Stimulated activated CD8-positive, alpha-beta memory T cell treated with anti-CD3 and anti-CD28 coated beads, Interleukin-7, amount 100 ng/mL, for 4 hours (primary cell): ENCODE measurements at regions not wholly inside any gene's neighbourhood (a gene's known extent, or its start where the extent isn't known, plus 50 kb on each side); places are given as distances from the start of the nearest gene placed in this dataset.

ENCODE experiments used
- DNase-seq, 2 donors: peaks; one replicate each; pipeline ENCODE4 v3.0.0-alpha.2; 2020; ENCODE audit warnings: low read depth in 2 of 2

DNA sequence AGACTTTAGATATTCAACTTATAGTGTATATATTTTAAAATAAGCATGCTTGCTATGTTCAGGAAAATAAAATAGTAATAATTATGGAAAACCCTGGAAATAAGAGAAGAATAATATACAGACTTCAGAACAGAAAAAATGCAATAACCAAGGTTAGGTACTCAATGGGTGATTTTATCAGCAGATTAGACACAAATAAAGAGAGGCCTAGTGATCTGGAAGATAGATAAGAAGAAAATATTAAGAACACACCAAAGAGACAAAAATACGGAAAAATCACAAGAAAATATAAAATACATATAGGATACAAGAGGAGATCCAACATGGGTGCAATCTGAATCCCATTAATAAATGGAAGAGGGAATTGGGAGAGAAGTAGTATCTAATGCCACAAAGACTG is 1348.5 kb upstream of the WWC1 start:
- DNase-seq: no peak

DNA sequence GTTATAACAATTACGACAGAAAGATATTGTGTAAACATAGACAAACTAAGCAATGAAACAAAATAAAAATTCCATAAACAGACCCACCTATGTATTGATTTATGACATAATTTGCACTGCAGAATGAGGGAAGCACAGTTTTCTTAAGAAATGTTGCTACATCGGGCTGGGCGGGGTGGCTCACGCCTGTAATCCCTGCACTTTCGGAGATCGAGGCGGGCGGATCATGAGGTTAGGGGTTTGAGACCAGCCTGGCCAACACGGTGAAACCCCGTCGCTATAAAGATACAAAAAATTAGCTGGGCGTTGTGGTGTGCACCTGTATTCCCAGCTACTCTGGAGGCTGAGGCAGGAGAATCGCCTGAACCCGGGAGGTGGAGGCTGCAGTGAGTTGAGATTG is 1344.4 kb upstream of the WWC1 start:
- no peak for DNase-seq

DNA sequence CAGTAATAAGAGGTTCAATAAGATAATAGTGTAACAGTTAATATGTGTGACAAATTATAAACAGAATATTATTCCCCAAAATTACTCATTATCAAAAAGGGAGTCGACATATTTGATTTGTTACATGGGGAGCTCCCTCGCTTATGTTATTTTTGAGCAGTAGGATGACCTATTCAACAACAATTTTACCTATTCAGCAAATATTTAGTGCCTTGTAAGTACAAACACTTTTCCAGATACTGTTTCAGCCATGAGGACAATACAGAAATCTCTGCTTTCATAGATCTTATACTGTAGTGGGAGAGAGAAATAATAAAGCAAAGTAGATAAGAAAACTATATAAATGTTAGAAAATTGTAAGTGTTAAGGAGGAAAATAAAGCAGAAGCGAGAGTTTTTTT is 1342.8 kb upstream of the WWC1 start:
- DNase-seq: no peak

DNA sequence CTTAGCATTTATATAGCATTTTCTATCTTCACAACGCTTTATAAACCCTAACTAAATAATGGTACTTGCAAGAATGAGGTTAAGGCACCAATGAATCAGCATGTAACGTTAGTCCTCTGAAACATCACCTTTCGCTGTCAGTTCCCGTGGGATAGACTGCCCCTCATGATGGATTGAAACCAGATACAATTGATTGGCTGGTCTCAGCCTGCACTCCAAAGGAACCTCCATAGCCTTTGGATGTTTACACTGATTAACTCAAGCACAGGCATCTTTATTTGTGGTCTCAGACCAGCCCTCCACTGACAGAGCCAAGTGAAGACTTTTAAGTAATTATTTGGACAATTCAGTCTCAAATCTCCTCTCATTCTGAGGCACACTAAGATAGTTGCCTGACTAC is 1339.4 kb upstream of the WWC1 start:
- no peak for DNase-seq

DNA sequence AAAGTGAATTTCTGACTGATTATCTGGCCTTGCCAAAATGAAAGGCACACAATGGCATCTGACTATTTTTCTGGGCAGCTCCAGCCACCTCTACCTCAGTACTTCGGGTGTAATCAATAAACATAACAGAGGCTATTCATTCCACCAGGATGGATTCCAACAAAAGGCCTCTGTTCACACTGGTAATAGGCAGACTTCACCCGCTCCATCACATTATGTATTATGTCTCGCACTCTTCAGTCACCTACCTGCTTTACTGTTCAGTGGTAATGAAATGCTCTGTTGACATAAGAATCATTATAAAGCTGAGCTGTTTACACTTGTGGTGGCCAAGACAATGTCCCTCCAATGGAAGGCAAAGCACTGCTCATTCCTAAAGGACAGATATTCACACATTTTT is 1333.7 kb upstream of the WWC1 start:
- no peak for DNase-seq

DNA sequence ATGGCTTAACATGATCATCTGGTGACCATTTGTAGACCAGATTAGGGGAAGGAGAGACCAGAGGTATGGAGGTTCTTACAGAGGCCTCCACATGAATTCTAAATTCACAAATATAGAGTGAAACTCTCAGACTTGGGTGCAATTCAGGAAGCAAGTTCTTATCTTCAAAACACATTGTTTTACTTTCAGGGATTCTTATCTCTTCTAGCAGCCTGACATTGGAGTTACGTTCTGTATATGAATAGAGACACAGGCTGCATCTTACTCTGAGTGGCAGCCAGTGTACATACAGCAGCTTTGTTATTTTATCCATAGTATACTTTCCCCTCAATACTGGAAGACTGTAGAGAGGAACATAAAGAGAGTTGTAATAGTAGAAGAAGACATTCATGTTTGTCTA is 1331.7 kb upstream of the WWC1 start:
- no peak for DNase-seq

DNA sequence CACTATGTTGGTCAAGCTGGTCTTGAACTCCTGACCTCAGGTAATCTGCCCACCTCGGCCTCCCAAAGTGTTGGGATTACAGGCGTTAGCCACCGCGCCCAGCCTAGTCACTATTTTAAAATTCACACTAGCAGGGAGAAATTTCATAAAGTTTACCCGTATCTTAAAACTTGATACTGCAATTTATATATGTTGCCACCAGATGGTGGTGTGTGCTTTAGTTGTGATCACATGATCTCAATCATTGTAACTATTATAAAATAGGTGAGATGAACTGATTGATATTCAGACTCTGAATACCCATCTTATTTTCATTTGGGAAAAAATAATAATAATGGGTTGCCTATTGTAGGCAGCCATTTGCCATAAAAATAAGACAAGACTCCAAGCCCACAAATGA is 1330.4 kb upstream of the WWC1 start:
- no peak for DNase-seq

DNA sequence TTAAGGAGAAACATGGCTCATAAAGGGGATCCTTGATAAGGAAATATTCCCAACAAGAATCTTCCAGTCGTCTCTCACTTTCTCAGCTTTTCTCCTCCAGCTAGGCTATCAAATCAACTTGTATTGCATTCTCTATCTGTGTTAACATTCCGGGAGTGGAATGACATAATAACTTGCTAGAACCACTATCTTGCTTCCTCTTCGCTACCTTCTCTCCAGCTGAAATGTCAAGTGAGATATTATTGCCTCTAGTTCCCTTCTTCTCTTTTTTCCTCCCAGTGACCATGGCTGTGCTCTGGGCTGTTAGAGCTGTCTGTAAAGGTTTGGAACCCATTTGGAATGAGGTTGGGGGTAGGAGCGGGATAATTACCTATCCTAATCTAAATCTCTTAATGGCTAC is 1329.5 kb upstream of the WWC1 start:
- no peak for DNase-seq

DNA sequence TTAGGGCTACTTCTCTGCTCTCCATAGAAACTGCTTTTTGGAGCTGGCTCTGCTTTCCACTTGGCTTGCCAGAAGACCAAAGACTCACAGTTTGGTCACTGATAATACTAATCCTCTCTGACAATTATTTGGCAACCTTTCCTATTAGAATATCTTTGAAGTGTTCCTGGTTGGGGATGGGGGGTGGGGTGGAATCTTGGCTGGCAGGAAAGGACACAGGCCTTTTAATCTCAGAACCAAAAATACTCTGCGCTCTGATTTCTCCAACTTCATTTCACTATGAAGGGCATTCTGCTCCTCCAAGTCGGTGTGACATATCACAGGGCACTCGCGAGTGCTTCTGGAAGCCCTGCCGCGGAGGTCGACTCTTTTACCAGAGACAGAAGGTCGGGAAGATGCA is 1329.0 kb upstream of the WWC1 start:
- DNase-seq: no peak

DNA sequence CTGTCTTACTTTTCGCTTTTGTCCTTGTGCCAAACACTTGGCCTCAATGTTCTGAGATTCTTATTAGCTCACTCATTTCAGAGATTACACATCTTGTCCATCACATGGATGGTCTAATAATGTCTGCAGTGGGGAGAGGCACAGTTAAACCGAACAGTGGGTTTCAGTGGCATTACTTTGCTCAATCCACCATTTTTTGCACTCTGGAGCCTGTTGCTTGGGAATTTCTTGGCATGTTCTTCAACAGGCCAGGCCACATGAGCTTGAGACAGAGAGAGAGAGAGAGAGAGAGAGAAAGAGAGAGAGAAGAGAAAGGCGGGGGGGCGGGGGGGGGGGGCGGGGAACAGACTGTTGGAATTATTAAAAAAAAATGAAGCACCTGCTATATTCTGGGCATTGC is 1327.8 kb upstream of the WWC1 start:
- no peak for DNase-seq

DNA sequence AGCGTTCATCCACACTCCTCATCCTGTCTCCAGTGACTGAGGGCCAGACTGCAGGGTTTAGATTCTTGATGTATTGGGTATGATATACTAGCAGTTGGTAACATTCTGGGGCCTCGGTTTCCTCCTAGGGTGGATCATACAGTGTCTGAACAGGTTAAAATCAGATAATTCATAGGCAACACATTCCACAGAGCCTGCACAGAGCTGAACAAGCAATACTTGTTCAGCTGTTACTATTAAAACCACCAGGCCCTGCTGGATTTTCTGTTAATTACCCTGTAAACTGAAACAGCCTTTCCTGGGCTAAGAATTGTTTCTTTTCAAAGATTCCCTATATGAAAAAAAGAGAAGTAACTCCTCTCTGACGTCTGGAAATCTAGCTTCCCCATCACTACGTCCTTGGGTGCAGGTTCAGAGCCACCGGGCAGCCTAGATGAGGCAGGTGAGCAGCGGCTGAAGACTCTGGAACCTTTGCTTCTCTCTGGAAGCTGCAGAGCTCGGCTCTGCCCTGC is 1313.5 kb upstream of the WWC1 start:
- no peak for DNase-seq

DNA sequence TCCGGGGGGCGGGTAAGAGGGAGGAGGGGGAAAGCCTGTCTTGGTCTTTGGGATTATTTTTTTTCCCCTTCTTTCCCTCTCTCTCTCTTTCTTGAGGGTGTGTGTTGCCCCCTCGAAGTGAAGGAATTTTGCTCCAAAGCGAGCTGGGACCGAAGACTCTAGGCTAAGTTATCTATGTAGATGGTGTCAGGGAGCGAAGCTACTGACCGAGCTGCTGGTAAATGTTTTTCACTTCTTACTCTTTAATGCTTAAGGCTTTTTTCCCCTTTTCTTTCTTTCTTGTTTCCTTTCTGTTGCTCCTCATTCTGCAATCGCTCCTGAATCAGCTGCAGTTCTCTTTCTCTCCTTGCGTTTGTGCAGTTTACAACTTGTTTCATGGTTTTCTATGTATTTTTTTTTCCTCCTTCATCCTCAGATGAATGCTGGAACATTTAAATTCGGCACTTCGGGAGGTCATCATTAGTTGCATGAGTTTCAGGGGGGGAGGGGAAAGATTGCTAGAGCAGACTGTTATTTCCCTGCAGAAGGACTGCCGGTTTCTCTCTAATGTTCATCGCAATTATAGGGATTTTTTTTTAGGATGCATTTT is 1312.0 kb upstream of the WWC1 start:
- DNase-seq: no peak

DNA sequence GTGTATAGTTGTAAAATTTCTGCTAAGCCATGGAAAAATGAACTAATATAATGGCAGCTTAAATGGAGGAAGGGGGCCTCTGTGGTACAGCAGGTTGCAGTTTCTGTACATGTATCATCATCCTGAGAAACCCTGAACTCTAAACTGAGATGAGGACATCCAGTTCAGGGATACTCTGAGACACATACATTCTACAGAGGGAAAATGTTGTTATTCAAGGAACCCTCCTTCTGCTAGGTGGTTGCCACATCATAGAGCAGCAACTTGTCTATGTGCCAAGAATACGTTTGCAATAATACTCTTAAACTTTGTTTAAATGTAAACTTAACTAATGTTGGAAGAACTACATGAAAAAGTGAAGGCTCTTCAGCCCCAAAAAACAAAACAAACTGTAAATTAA is 1310.8 kb upstream of the WWC1 start:
- no peak for DNase-seq

DNA sequence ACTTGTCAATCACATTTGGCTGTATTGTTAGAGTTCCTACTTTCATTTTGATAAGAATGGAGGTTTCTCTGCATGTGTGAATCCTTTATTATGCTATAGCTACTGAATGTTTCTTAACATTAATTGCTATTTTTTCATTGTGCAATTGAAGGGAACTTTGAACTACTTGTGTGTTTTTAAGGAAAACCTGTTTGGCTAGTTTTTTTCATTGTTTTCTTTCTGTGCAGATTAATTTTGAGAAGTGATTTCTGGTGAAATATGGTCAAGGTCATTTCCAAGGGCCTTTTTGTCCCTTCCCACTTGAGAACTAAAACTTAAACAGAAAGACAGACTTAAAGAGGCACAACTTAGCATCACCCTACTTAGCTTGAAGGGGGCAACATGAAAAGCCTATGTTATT is 1309.2 kb upstream of the WWC1 start:
- no peak for DNase-seq

DNA sequence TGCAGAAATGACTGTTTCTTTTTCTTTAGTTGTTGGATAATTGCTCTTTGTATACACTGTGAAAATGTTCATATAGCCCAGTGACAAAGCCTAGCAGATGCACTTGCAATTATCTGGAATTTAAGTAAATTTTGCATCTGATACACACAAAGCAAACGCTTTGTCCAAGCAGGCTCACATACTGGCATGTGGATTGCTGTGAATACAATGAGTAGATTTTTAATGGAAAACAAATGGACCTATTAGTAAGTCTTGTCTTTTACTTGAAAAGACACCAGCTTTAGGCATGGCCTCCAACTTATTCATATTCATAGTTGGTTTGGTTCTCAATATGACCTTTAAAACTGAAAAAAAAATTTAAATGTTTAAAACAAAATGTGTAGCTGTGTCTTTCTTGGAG is 1299.8 kb upstream of the WWC1 start:
- no peak for DNase-seq

DNA sequence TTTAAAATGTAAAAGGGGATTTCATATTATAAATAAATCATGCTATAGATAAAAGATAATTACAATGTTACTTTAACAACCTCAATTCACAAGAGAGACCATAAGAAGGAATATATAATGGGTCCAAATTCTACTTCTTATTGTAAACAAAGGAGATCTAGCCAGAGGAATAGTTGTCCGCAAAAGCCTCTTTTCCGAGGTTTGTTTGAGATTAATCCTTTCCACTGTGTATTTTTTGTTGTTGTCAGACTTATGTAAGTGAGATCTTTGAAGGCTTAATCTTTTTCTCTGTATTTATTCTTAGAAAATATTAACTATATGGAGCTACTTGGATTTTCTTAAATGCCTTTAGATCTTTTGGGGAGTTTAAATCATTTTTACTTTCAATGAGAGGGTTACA is 1299.3 kb upstream of the WWC1 start:
- DNase-seq: no peak

DNA sequence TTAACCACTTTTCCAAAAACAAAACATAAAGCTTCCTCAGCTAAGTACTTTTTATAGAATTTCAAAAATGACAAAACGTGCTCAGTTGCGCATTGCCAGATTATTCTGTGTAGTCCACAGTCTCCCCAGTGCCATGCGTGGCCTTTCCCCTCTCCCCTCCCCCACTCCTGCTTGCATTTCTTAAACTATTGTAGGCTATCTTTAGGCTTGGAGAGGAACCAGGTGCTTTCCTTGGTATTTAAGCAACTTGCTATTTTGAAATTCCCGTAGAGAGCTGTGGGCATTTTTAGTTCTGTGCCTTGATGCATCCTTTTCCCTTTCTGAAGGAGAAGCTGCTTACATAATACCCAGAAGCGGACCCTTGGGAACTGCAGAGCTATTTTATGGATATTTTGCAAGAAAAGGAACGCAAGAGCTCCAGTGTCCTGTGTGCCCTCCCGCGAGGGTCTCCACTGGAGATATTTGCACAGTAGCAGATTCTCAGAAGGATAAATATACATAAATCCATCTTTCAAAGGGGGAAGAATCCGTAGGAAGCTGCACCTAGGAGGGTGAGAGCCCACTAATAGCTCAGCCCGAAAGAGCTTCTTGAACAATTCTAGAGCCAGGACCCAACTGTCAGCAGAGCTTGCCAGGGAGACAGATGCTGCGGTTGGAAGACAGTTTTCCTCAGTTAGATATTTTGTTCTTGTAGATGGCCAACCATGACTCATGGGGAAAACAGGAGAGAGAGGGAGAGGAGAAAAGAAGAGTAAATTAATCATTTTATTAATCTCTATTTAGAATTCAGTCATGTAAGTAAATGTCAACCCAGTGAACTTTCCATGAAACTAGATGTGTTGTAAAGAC is 1298.3 kb upstream of the WWC1 start:
- no peak for DNase-seq

DNA sequence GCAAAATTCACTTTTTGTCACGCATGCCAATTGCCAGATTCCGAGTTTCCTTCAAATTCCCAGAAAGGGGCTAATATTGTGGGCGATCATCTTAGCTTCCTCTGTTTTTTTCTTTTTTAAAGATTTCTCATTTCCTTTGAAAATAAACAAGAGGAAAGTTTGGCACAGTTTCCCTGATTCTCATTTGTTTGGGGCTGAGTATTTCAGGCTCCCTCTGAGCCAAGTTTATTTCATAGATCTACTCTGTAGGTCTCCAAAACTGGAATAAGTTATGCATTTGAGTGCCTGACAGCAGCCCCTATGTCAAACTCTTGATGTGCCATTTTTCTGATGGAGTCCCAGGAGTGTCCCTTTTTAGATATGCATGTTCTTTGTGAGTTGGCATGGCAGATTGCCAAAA is 1297.2 kb upstream of the WWC1 start:
- no peak for DNase-seq

DNA sequence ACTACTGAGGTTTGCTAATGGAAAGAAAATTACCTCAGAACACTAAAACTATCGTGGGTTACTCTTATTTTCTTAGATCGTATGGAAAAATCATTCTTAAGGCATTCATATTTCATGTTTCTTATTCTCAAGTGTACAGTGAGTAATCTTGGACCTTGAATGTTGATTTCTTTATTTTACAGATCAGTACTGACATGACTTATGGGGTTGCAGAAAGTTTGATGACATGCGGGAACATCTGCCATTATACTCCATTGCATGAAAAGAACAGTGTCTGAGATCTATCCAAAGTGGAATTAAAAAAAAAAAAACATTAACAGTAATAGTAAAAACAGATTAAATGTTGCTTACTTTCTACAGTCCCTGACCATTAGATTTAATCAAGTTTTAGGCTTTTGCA is 1290.2 kb upstream of the WWC1 start:
- no peak for DNase-seq

DNA sequence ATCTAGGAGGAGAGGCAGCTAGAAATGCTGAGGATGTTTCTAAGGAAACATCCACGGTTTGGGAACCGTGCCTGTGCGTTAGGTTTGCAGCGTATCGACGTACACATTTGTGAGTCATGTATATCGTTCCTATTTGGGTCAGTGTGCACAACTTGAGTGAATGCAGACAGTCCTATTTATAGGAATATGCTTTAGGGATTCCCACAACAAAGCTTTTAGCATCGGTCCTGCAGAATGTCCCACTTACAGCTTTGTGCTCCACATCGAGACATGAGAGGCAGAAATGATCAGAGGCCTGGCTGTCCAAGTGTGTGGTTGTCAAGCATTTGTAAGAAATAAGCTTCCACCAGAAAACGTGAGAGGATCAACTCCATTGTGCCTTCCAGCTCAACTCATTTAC is 1282.7 kb upstream of the WWC1 start:
- no peak for DNase-seq

DNA sequence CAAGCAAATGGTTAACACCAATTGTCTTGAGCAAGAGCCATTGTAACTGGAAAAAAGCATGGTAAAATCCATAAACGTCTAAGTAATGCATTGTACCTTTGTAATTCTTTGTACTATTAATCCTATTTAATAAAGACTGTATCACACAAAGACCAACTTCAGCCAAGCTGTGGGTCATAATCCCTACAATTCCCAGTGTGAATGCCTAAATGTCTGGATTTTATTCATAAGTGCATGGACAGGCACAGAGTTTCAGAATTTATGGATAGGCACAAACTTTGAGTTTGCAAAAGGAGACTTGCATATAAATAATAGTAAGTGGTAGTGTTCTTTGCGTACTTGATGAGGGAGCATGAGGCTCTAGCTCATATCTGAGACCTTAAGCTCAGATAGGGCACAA is 1280.2 kb upstream of the WWC1 start:
- no peak for DNase-seq

DNA sequence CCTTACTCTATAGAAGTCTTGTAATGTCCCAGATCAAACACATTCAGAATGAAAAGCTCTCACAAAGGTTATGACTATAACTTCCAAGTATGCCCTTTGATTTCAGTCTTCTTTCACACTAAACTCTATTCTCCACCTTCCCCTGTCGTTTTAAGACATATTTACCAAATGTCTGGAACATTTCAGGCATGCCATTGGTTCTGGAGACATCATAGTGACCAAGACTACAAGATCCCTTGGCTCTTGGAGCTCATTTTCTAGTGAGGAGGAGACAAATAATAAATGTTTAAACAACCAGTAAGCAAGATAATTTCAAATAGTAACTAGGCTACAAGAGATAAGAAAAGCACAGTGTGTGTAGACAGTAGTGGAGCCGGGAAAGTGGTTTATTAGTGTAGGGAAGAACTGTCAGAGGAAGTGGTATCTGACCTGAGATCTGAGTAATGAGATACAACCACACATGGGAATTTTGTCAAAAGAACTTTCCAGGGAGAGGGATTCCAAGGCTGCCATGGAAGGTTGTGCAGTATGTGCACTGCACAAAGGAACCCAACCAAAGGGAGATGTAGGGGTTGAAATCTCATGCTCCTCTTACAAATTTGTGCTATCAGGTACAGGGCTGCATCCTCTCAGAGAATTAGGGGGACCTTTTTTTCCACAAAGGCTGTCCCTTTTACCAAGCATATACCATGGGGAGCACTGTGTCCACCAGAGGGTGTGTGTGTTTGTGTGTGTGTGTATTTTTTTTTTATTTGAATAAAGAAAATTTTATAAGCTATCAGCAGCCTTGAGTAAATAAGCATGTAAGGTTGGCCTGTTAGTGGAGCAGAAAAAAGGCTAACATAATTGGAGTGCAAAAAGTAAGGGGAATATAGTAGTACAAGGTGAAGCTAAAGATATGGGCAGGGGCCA is 1279.1 kb upstream of the WWC1 start:
- no peak for DNase-seq
